Subcutaneous abdominal adipose tissue (tissue), 5 donors: ENCODE measurements at regions not wholly inside any gene's neighbourhood (a gene's known extent, or its start where the extent isn't known, plus 50 kb on each side); places are given as distances from the start of the nearest gene placed in this dataset.
"Not testable (repeated sequence)": the region's sequence is repeated elsewhere in the genome, so short reads cannot be mapped to it uniquely, and the experiment has no call there.

ENCODE experiments used
- H3K27ac ChIP-seq: one replicate; pipeline ENCODE4 v1.7.0; 2013; ENCODE audit warnings: low read depth, mild to moderate bottlenecking, inconsistent platforms, low read length, moderate library complexity
- H3K27me3 ChIP-seq, 5 donors: one replicate each; pipeline ENCODE4 v1.7.0; 2013; ENCODE audit warnings: low read length in 5 of 5, inconsistent platforms in 1 of 5; ENCODE audit not compliant: control insufficient read depth in 5 of 5, insufficient read depth in 4 of 5
- H3K36me3 ChIP-seq, 5 donors: one replicate each; pipeline ENCODE4 v1.7.0; 2013; ENCODE audit warnings: low read length in 5 of 5; ENCODE audit not compliant: control insufficient read depth in 5 of 5, insufficient read depth in 5 of 5
- H3K4me1 ChIP-seq, 5 donors: one replicate each; pipeline ENCODE4 v1.7.0; 2013; ENCODE audit warnings: low read length in 5 of 5, mild to moderate bottlenecking in 3 of 5, moderate library complexity in 1 of 5; ENCODE audit not compliant: control insufficient read depth in 5 of 5, insufficient read depth in 5 of 5
- H3K4me3 ChIP-seq, 5 donors: one replicate each; pipeline ENCODE4 v1.7.0; 2013; ENCODE audit warnings: low read length in 5 of 5, low read depth in 1 of 5
- H3K9ac ChIP-seq, 5 donors: one replicate each; pipeline ENCODE4 v1.7.0; 2013; ENCODE audit warnings: low read length in 5 of 5, mild to moderate bottlenecking in 4 of 5, moderate library complexity in 3 of 5
- H3K9me3 ChIP-seq, 5 donors: one replicate each; pipeline ENCODE4 v1.7.0; 2013; ENCODE audit warnings: low read length in 5 of 5; ENCODE audit not compliant: control insufficient read depth in 5 of 5
- donor health status: healthy.
- donor health status: healthy.
- donor health status: healthy.
- donor health status: healthy.
- donor health status: healthy.

- no peak overlapping the region for H3K27ac ChIP-seq
- peaks cover 0 to 4% (median 0%) of the 10 kb centered on the region in 5 donors for H3K4me1 ChIP-seq
- peaks cover 0 to 4% (median 0%) of the 10 kb centered on the region in 5 donors for H3K9me3 ChIP-seq
- peaks cover 0 to 7% (median 0%) of the 10 kb centered on the region in 5 donors for H3K27me3 ChIP-seq
- no peaks in the 10 kb centered on the region for H3K36me3 ChIP-seq
- no peak overlapping the region for H3K9ac ChIP-seq
- H3K4me3 ChIP-seq, result no peak overlapping the region
These were observed 53.7 kb upstream of the AGAP1 start for GRCh38 chr2:235439959-235440662.

- H3K27ac ChIP-seq, H3K4me1 ChIP-seq, H3K9ac ChIP-seq, H3K27me3 ChIP-seq, H3K9me3 ChIP-seq, H3K4me3 ChIP-seq, H3K36me3 ChIP-seq: not testable (repeated sequence)
These were observed 50.3 kb upstream of the AGAP1 start for GRCh38 chr2:235443580-235443979.
